H9 (cell line): ENCODE measurements at regions not wholly inside any gene's neighbourhood (a gene's known extent, or its start where the extent isn't known, plus 50 kb on each side); places are given as distances from the start of the nearest gene placed in this dataset.

Source experiments
- DNase-seq: peaks from one replicate; pipeline ENCODE4 v3.0.0-alpha.2; 2017
- H2AFZ ChIP-seq: one replicate; pipeline ENCODE4 v1.6.1; 2013; ENCODE audit warnings: mild to moderate bottlenecking, low read length, control low read depth, moderate library complexity
- H2AK5ac ChIP-seq: 2 replicates; pipeline ENCODE4 v1.6.1; 2013; ENCODE audit warnings: low read length, control low read depth, mixed read lengths; ENCODE audit not compliant: insufficient read length
- H2BK120ac ChIP-seq: one replicate; pipeline ENCODE4 v1.6.1; 2013; ENCODE audit warnings: low read depth, mild to moderate bottlenecking, low read length, control low read depth, inconsistent platforms; ENCODE audit not compliant: poor library complexity, severe bottlenecking
- H2BK12ac ChIP-seq: 2 replicates; pipeline ENCODE4 v1.6.1; 2013; ENCODE audit warnings: low read length, control low read depth, mixed read lengths, low read depth; ENCODE audit not compliant: insufficient read length
- H2BK15ac ChIP-seq: 2 replicates; pipeline ENCODE4 v1.6.1; 2013; ENCODE audit warnings: low read depth, low read length, control low read depth
- H2BK20ac ChIP-seq: one replicate; pipeline ENCODE4 v1.6.1; 2013; ENCODE audit warnings: low read depth, mild to moderate bottlenecking, low read length, control low read depth, inconsistent platforms; ENCODE audit not compliant: poor library complexity, severe bottlenecking
- H2BK5ac ChIP-seq: 2 replicates; pipeline ENCODE4 v1.6.1; 2013; ENCODE audit warnings: low read length, control low read depth, mixed read lengths; ENCODE audit not compliant: insufficient read length
- H3K14ac ChIP-seq: 2 replicates; pipeline ENCODE4 v1.6.1; 2013; ENCODE audit warnings: low read length, control low read depth; ENCODE audit not compliant: insufficient read depth
- H3K18ac ChIP-seq: 2 replicates; pipeline ENCODE4 v1.6.1; 2013; ENCODE audit warnings: low read depth, mild to moderate bottlenecking, mixed read lengths, low read length, control low read depth; ENCODE audit not compliant: insufficient read length
- H3K23ac ChIP-seq: 2 replicates; pipeline ENCODE4 v1.6.1; 2013; ENCODE audit warnings: low read length, control low read depth, mixed read lengths, low read depth; ENCODE audit not compliant: insufficient read length
- H3K23me2 ChIP-seq: 2 replicates; pipeline ENCODE4 v1.6.1; 2013; ENCODE audit warnings: low read depth, mild to moderate bottlenecking, mixed read lengths, low read length, control low read depth; ENCODE audit not compliant: insufficient read length, poor library complexity, severe bottlenecking
- H3K27ac ChIP-seq: 2 replicates; pipeline ENCODE4 v1.5.1; 2013; ENCODE audit warnings: low read length, control low read depth, mixed read lengths, low read depth; ENCODE audit not compliant: insufficient read length
- H3K27me3 ChIP-seq: 2 replicates; pipeline ENCODE4 v1.6.1; 2013; ENCODE audit warnings: low read length, control low read depth, inconsistent platforms; ENCODE audit not compliant: insufficient read depth
- H3K4ac ChIP-seq: 2 replicates; pipeline ENCODE4 v1.6.1; 2013; ENCODE audit warnings: low read depth, mild to moderate bottlenecking, control low read depth, inconsistent platforms, low read length, moderate library complexity
- H3K4me1 ChIP-seq: 2 replicates; pipeline ENCODE4 v1.6.1; 2013; ENCODE audit warnings: low read length, control low read depth, inconsistent platforms; ENCODE audit not compliant: insufficient read depth
- H3K4me2 ChIP-seq: 2 replicates; pipeline ENCODE4 v1.6.1; 2013; ENCODE audit warnings: low read length, control low read depth, mixed read lengths; ENCODE audit not compliant: insufficient read length, insufficient read depth
- H3K56ac ChIP-seq: 2 replicates; pipeline ENCODE4 v1.6.1; 2013; ENCODE audit warnings: low read depth, mild to moderate bottlenecking, mixed read lengths, low read length, control low read depth; ENCODE audit not compliant: insufficient read length
- H3K79me1 ChIP-seq: 2 replicates; pipeline ENCODE4 v1.6.1; 2013; ENCODE audit warnings: low read depth, mild to moderate bottlenecking, moderate library complexity, low read length, control low read depth, inconsistent platforms; ENCODE audit not compliant: insufficient read depth, poor library complexity, severe bottlenecking
- H3K79me2 ChIP-seq: 2 replicates; pipeline ENCODE4 v1.6.1; 2013; ENCODE audit warnings: low read length, control low read depth, inconsistent platforms; ENCODE audit not compliant: insufficient read depth
- H3K9ac ChIP-seq: 2 replicates; pipeline ENCODE4 v1.6.1; 2013; ENCODE audit warnings: low read length, control low read depth, mixed read lengths; ENCODE audit not compliant: insufficient read length; ENCODE audit errors: extremely low read depth
- H3K9me3 ChIP-seq: one replicate; pipeline ENCODE4 v1.6.1; 2013; ENCODE audit warnings: low read depth, low read length, inconsistent platforms; ENCODE audit not compliant: control insufficient read depth
- H3T11ph ChIP-seq: one replicate; pipeline ENCODE4 v1.6.1; 2013; ENCODE audit warnings: mild to moderate bottlenecking, low read length, control low read depth, inconsistent platforms
- H4K20me1 ChIP-seq: one replicate; pipeline ENCODE4 v1.6.1; 2013; ENCODE audit not compliant: control insufficient read depth, insufficient read length, insufficient read depth
- H4K5ac ChIP-seq: 2 replicates; pipeline ENCODE4 v1.6.1; 2013; ENCODE audit warnings: low read depth, mild to moderate bottlenecking, mixed read lengths, low read length, control low read depth; ENCODE audit not compliant: insufficient read length
- H4K8ac ChIP-seq: replicated peaks from 2 replicates; pipeline ENCODE4 v1.6.1; 2013; ENCODE audit warnings: low read length, control low read depth, mixed read lengths, low read depth; ENCODE audit not compliant: insufficient read length
- H4K91ac ChIP-seq: 2 replicates; pipeline ENCODE4 v1.6.1; 2013; ENCODE audit warnings: low read depth, mild to moderate bottlenecking, moderate library complexity, mixed read lengths, low read length, control low read depth; ENCODE audit not compliant: insufficient read length
- H3K27ac Mint-ChIP-seq, 3 experiments: 2 replicates in 2 of 3; 3 replicates in 1 of 3; pipeline ENCODE4 v1.8.0; 2020 to 2021; ENCODE audit warnings: mixed read lengths in 3 of 3, mild to moderate bottlenecking in 1 of 3, moderate library complexity in 1 of 3
- H3K27me3 Mint-ChIP-seq: 2 replicates; pipeline ENCODE4 v1.8.0; 2021; ENCODE audit warnings: low read depth, mild to moderate bottlenecking, moderate library complexity, mixed read lengths
- H3K36me3 Mint-ChIP-seq, 3 experiments: 2 replicates in 2 of 3; 3 replicates in 1 of 3; pipeline ENCODE4 v1.8.0; 2020 to 2021; ENCODE audit warnings: low read depth in 3 of 3, mixed read lengths in 3 of 3; ENCODE audit not compliant: insufficient read depth in 1 of 3
- H3K4me1 Mint-ChIP-seq, 2 experiments: 2 replicates each; pipeline ENCODE4 v1.8.0; 2020; ENCODE audit warnings: mixed read lengths in 2 of 2
- H3K4me3 Mint-ChIP-seq, 2 experiments: 2 replicates in 1 of 2; 3 replicates in 1 of 2; pipeline ENCODE4 v1.8.0; 2020 to 2021; ENCODE audit warnings: mild to moderate bottlenecking in 2 of 2, mixed read lengths in 2 of 2, moderate library complexity in 1 of 2
- H3K9me3 Mint-ChIP-seq, 2 experiments: 2 replicates in 1 of 2; 3 replicates in 1 of 2; pipeline ENCODE4 v1.8.0; 2020; ENCODE audit warnings: mild to moderate bottlenecking in 2 of 2, mixed read lengths in 2 of 2, moderate library complexity in 1 of 2
- WGBS: extraction: QIAGEN DNeasy Blood & Tissue Kit; methylation state at CpG from one replicate; pipeline ENCODE4 v1.1.7; 2013; ENCODE audit warnings: missing lambda C conversion rate, low lambda C conversion rate, mixed read lengths; ENCODE audit not compliant: insufficient read length; ENCODE audit errors: extremely low coverage; 5-methylcytosine and 5-hydroxymethylcytosine counted together
- TF ChIP-seq, protein P1 (sequence below): fragments of 200-600 bp; sonication (generic); conservative IDR thresholded peaks from 3 replicates; pipeline ENCODE4 v1.8.0; 2021; ENCODE audit warnings: antibody characterized with exemption, mild to moderate bottlenecking

- H3K4me2 ChIP-seq = no peak overlapping the region
- H2BK5ac ChIP-seq = no peak overlapping the region
- no peak overlapping the region for H3K18ac ChIP-seq
- no peaks in the 10 kb centered on the region for H3K79me2 ChIP-seq
- no peak overlapping the region for H3K14ac ChIP-seq
- Mint-ChIP-seq H3K4me3 (no peak overlapping the region), H3K4me1 (peaks cover 17 to 46% of the 10 kb centered on the region in 2 experiments), H3K27ac (no peak overlapping the region), H3K27me3 (peaks cover 50% of the 10 kb centered on the region), H3K36me3 (peaks cover 0 to under 1% (median 0%) of the 10 kb centered on the region in 3 experiments; a peak in 3 of 7 replicates), H3K9me3 (peaks cover 0 to 4% of the 10 kb centered on the region in 2 experiments; a peak in 2 of 5 replicates)
- H3K23me2 ChIP-seq = no peaks in the 10 kb centered on the region
- no peak overlapping the region for H2BK20ac ChIP-seq
- H3T11ph ChIP-seq = no peak overlapping the region
- H3K27ac ChIP-seq = no peak overlapping the region
- H3K27me3 ChIP-seq = no peaks in the 10 kb centered on the region; the same call in 1 of the 2 replicates
- no peak overlapping the region for H4K5ac ChIP-seq
- no peak overlapping the region for H4K8ac ChIP-seq
- TF ChIP-seq, protein P1, sequence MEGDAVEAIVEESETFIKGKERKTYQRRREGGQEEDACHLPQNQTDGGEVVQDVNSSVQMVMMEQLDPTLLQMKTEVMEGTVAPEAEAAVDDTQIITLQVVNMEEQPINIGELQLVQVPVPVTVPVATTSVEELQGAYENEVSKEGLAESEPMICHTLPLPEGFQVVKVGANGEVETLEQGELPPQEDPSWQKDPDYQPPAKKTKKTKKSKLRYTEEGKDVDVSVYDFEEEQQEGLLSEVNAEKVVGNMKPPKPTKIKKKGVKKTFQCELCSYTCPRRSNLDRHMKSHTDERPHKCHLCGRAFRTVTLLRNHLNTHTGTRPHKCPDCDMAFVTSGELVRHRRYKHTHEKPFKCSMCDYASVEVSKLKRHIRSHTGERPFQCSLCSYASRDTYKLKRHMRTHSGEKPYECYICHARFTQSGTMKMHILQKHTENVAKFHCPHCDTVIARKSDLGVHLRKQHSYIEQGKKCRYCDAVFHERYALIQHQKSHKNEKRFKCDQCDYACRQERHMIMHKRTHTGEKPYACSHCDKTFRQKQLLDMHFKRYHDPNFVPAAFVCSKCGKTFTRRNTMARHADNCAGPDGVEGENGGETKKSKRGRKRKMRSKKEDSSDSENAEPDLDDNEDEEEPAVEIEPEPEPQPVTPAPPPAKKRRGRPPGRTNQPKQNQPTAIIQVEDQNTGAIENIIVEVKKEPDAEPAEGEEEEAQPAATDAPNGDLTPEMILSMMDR = no peak
- H3K4ac ChIP-seq = no peak overlapping the region
- no peak overlapping the region for H3K23ac ChIP-seq
- no peaks in the 10 kb centered on the region for H3K4me1 ChIP-seq
- H2AK5ac ChIP-seq = no peak overlapping the region
- H2BK12ac ChIP-seq = no peak overlapping the region
- H4K91ac ChIP-seq = no peak overlapping the region
- no CpG with 5 or more reads among the region's 37 CpGs for WGBS
- H4K20me1 ChIP-seq = no peaks in the 10 kb centered on the region
- no peak overlapping the region for H3K56ac ChIP-seq
- no peaks in the 10 kb centered on the region for H3K79me1 ChIP-seq
- H2AFZ ChIP-seq = no peak overlapping the region
- H2BK15ac ChIP-seq = no peak overlapping the region
- no peak overlapping the region for H3K9ac ChIP-seq
- no peak overlapping the region for H2BK120ac ChIP-seq
- no peak for DNase-seq
- no peaks in the 10 kb centered on the region for H3K9me3 ChIP-seq
Observed at GRCh38 chr6:169933839-169934698, 182.6 kb downstream of the ERMARD start.
